22Rv1 (cell line): ENCODE measurements at regions not wholly inside any gene's neighbourhood (a gene's known extent, or its start where the extent isn't known, plus 50 kb on each side); places are given as distances from the start of the nearest gene placed in this dataset.

Source experiments
- H3K27ac ChIP-seq: fragments of 450-650 bp; 2 replicates; pipeline ENCODE4 v1.5.1; 2017
- ZFX ChIP-seq: fragments of 450-650 bp; IDR thresholded peaks from 2 replicates; pipeline ENCODE4 v1.6.1; 2017; ENCODE audit warnings: antibody characterized with exemption, borderline replicate concordance
- TF ChIP-seq, protein P1 (sequence below): fragments of 450-650 bp; IDR thresholded peaks from 2 replicates; pipeline ENCODE4 v1.5.1; 2017; ENCODE audit warnings: mild to moderate bottlenecking

DNA sequence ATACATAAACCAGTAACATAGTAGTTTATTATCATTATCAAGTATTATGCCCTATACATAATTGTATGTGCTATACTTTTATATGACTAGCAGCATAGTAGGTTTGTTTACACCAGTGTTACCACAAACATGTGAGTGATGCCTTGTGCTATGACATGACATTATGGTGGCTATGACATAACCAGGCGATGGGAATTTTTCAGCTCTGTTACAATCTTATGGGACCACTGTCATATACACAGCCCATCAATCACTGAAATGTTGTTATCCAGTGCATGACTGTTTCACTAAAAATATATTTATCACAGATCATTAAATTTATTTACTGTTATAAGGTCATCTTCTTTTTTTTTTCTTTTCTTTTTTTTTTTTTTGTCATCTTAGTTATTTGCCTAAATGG lies 674.5 kb downstream of the PCDH17 start:
- TF ChIP-seq ZFX: no peak
- TF ChIP-seq, protein P1, sequence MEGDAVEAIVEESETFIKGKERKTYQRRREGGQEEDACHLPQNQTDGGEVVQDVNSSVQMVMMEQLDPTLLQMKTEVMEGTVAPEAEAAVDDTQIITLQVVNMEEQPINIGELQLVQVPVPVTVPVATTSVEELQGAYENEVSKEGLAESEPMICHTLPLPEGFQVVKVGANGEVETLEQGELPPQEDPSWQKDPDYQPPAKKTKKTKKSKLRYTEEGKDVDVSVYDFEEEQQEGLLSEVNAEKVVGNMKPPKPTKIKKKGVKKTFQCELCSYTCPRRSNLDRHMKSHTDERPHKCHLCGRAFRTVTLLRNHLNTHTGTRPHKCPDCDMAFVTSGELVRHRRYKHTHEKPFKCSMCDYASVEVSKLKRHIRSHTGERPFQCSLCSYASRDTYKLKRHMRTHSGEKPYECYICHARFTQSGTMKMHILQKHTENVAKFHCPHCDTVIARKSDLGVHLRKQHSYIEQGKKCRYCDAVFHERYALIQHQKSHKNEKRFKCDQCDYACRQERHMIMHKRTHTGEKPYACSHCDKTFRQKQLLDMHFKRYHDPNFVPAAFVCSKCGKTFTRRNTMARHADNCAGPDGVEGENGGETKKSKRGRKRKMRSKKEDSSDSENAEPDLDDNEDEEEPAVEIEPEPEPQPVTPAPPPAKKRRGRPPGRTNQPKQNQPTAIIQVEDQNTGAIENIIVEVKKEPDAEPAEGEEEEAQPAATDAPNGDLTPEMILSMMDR: no peak
- no peak overlapping the region for H3K27ac ChIP-seq

DNA sequence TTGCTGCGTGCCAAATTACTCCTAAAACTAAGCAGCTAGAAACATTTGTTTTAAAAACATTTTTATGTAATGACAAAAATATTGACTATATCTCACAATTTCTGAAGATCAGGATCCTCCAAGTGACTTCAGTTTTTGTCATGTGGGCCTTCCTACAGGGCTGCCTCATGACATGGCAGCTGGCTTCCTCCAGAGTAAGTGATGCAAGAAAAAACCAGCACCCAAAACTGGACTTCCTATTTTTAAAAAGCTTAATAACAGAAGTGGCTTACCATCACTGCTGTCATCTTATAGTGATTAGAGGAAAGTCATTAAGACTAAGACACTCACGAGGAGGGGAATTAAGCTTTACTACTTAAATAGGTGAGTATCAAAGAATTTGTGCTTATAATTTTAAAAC lies 681.7 kb downstream of the PCDH17 start:
- no peak overlapping the region for H3K27ac ChIP-seq

DNA sequence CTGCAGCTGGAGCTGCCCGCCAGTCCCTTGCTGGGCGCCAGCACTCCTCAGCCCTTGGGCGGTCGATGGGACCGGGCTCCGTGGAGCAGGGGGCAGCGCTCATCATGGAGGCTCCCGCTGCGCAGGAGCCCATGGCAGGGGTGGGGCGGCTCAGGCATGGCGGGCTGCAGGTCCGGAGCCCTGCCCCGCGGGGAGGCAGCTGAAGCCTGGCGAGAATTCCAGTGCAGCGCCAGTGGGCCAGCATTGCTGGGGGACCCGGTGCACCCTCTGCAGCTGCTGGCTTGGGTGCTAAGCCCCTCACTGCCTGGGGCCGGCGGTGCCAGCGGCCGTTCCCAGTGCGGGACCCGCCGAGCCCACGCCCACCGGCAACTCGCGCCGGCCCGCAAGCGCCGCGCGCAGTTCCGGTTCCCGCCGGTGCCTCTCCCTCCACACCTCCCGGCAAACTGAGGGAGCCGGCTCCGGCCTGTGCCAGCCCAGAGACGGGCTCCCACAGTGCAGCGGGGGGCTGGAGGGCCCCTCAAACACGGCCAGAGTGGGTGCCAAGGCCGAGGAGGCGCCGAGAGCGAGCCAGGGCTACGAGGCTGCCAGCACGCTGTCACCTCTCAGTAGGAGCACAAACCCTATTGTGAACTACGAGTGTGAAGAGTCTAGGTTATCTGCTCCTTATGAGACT lies 687.1 kb downstream of the PCDH17 start:
- TF ChIP-seq, protein P1: no peak
- TF ChIP-seq ZFX: no peak
- no peak overlapping the region for H3K27ac ChIP-seq

More for the DNA sequence above, 681.7 kb downstream of the PCDH17 start:
- TF ChIP-seq, protein P1: no peak
- no peak for TF ChIP-seq ZFX

DNA sequence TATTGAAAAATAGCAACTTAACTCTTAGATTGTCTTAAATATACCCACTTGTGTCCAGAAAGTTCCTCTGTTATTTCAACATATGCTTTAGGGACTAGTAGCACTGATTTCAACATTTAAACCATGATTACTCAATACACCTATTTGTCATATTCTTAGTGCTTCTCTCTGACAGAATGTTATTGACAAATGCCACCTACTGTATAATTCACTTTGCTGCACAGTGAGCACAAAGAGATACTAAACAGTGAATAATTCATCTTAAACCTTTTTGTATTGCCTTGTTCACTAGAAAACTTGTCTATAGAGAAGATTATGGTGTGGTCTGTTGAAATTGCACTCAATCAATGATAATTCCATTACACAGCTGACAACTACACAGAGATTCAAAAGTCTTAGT lies 692.6 kb downstream of the PCDH17 start:
- no peak for TF ChIP-seq ZFX
- TF ChIP-seq, protein P1: no peak
- no peak overlapping the region for H3K27ac ChIP-seq

DNA sequence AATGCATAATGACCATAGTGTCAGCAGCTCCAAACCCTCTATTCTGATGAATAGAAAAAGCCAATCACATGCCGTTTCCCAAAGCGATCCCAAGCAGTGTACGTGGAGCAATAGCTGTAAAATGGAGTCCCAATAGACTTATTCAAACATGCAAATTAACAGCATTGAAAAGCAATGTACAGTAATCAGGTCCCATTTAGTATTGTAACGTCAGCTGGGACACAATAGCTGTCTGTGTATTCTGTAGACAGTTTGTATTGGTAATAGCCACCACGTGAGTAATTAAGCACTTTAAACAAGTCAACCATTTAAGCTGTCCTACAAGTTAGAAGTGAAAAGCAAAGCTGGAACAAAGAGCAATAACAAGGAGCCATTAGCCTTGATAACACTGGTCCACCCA lies 698.2 kb downstream of the PCDH17 start:
- H3K27ac ChIP-seq: no peak overlapping the region
- TF ChIP-seq, protein P1: no peak
- no peak for TF ChIP-seq ZFX

DNA sequence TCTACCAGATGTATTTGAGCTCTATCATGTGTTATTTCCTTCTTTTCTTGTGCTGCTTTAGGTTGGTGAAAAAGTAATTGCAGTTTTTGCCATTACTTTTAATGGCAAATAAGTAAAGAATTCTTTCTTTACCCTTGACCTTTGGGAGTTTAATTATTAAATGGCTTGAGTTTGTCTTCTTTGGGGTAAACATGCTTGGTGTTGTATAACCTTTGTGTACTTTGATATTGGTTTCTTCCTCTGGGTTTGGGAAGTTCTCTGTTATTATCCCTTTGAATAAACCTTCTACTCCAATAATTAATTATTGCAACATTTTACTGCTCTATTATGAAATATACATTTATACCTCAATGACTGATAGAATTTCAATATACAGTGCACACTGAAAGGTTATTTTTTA lies 709.4 kb downstream of the PCDH17 start:
- no peak overlapping the region for H3K27ac ChIP-seq
- TF ChIP-seq, protein P1: no peak
- no peak for TF ChIP-seq ZFX

DNA sequence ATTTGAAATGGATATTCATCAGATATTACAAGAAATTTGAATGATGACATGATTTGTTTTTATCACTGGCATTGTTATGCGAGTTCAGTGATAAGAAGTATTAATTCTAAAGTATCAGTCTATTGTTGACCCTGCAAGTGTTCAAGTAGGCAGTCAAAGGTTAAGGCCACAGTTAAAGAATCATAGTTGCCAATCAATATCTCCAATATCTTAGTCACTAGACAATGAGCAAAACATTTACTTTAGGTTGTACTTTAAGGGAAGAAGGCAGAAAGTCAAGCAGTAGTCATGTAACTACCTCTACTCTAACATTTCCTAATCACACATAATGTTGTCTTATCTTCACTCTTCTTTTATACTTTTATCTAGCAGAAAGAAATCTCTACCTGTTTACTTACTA lies 709.8 kb downstream of the PCDH17 start:
- TF ChIP-seq, protein P1: no peak
- TF ChIP-seq ZFX: no peak
- no peak overlapping the region for H3K27ac ChIP-seq
